Fibroblast of the aortic adventitia (primary cell): ENCODE measurements at regions not wholly inside any gene's neighbourhood (a gene's known extent, or its start where the extent isn't known, plus 50 kb on each side); places are given as distances from the start of the nearest gene placed in this dataset.
A peak's percentile ranks its signal among the peaks of the same experiment; 100 is the strongest.

Experiments
- DNase-seq: peaks from one replicate; pipeline ENCODE4 v3.0.0-alpha.2; 2010; ENCODE audit warnings: low read depth
- H3K4me3 ChIP-seq: 2 replicates; pipeline ENCODE4 v1.5.1; 2011; ENCODE audit warnings: low read depth, mild to moderate bottlenecking, control low read depth, low read length, moderate library complexity
- TF ChIP-seq, protein P1 (sequence below): IDR thresholded peaks from 2 replicates; pipeline ENCODE4 v1.5.1; 2011; ENCODE audit warnings: mild to moderate bottlenecking, low read length, control low read depth, inconsistent platforms; ENCODE audit not compliant: insufficient read depth

DNA sequence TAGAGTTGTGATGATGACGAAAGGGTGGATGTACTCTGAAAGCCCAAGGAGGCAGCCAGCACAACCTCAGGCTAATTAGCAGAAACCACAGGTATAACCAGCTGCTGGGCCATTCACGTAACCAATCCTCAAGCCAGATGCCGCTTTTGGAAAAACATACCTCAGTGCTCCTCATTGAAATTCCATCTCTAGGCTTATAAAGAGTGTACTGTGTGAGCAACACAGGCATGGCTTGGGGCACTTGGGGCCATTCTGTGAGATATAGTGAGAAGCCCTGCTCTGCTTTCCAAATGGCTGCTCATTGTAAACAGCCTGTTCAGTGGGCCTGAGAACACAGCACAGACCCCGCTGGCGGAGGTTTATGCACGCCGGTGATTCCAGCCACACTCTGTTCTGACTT, 182.1 kb upstream of the HHIP start:
- TF ChIP-seq, protein P1, sequence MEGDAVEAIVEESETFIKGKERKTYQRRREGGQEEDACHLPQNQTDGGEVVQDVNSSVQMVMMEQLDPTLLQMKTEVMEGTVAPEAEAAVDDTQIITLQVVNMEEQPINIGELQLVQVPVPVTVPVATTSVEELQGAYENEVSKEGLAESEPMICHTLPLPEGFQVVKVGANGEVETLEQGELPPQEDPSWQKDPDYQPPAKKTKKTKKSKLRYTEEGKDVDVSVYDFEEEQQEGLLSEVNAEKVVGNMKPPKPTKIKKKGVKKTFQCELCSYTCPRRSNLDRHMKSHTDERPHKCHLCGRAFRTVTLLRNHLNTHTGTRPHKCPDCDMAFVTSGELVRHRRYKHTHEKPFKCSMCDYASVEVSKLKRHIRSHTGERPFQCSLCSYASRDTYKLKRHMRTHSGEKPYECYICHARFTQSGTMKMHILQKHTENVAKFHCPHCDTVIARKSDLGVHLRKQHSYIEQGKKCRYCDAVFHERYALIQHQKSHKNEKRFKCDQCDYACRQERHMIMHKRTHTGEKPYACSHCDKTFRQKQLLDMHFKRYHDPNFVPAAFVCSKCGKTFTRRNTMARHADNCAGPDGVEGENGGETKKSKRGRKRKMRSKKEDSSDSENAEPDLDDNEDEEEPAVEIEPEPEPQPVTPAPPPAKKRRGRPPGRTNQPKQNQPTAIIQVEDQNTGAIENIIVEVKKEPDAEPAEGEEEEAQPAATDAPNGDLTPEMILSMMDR: no peak
- DNase-seq: no peak
- no peak overlapping the region for H3K4me3 ChIP-seq

DNA sequence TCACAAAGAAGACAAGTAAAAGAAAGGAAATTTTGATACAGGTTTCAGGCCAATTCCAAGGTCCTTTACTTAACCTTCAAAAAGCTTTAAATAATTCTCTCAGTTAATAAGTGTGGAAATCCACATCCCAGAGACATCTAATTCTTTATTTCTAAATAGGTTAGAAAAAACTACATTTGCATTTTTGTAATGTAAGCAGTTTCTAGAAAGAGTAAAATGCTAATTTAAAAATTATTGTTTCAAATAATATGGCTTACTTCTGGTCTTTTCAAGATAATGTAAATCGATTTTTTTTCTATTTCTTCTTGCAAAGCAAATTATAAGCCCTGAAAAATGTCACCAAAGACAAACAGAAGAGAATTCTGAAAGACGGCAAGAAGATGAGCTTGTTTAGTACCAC, 180.4 kb upstream of the HHIP start:
- TF ChIP-seq, protein P1: no peak
- H3K4me3 ChIP-seq: no peak overlapping the region
- DNase-seq: no peak

DNA sequence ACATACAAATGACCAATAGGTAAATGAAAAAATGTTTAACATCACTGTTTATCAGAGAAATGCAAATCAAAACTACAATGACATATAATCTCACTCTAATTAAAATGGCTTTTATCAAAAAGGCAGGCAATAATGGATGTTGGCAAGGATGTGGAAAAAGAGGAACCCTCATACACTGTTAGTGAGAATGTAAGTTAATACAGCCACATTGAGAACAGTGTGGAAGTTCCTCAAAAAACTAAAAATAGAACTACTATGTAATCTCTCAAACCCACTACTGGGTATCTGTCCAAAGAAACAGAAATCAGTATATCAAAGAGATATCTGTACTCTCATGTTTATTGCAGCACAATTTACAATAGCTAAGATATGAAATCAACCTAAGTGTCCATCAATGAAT, 165.9 kb upstream of the HHIP start:
- no peak overlapping the region for H3K4me3 ChIP-seq
- no peak for DNase-seq
- TF ChIP-seq, protein P1: no peak

DNA sequence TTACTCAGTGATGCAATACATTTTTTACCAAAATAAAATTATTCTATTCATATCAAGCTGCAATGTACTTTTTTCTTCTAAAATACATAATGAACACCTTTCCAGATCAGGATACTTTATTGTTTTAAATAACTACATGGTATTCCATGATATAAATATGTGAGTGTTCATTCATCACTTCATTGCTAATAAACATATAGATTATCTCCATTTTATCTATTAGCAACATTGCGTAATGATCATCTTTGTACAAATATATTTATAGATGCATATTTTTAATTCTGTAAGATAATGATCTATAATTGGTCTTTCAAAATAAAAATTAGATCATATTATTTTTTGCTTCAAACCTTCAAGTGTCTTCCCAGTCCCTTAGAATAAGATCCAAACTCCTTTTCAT, 156.1 kb upstream of the HHIP start:
- no peak overlapping the region for H3K4me3 ChIP-seq
- TF ChIP-seq, protein P1: no peak
- no peak for DNase-seq

DNA sequence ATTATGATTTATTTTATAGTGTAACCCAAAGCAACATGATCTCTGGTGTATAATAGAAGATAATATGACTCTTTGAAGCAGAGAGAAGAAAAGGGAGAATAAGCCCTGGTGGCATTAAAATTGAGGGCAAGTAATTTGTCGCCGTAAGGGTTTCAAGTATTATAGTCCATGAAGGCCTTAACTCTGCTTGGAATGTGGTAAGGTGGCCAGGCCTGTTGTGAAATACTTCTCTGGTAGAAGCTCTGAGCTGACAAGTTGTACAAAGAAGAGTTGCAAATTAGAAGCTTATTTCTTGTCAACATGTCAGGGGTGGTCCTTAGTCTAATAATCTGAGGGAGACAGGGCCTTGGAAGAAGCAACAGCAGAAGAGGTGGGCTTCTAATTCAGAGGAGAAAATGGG, 151.7 kb upstream of the HHIP start:
- DNase-seq: peak; percentile 14
- H3K4me3 ChIP-seq: no peak overlapping the region
- TF ChIP-seq, protein P1: no peak

DNA sequence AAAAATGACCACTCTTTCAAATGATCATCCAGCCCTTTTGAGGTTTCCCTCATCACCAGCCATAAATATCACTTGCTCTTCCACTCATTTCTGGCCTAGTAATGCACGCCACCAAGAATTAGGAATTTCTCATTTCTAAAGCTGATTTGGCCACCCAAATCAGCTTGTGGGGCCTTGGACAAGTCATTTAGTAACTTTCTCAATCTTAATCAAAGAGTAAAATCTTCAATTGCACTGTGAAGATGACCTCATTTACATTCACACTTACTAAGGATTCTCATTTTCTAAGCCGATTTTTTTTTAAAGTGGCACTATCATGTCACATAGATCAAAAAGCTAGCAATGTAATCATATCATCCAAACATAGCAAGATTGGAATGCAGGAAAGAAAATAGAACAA, 150.0 kb upstream of the HHIP start:
- DNase-seq: no peak
- TF ChIP-seq, protein P1: no peak
- H3K4me3 ChIP-seq: no peak overlapping the region

DNA sequence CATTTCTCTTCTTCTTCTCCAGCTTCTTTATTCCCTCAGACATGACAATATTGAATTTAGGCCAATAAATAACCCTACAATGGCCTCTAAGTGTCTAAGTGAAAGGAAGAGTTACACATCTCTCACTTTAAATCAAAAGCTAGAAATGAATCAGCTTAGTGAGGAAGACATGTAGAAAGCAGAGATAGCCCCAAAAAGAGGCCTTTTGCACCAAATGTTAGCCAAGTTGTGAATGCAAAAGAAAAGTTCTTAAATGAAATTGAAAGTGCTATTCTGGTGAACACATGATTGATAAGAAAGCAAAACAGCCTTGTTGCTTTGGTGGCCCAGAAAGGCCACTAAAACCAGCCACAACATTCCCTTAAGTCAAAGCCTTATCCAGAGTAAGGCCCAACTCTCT, 146.2 kb upstream of the HHIP start:
- DNase-seq: no peak
- no peak overlapping the region for H3K4me3 ChIP-seq
- TF ChIP-seq, protein P1: no peak
